ENCODE measurements at regions not wholly inside any gene's neighbourhood (a gene's known extent, or its start where the extent isn't known, plus 50 kb on each side); places are given as distances from the start of the nearest gene placed in this dataset.

DNA sequence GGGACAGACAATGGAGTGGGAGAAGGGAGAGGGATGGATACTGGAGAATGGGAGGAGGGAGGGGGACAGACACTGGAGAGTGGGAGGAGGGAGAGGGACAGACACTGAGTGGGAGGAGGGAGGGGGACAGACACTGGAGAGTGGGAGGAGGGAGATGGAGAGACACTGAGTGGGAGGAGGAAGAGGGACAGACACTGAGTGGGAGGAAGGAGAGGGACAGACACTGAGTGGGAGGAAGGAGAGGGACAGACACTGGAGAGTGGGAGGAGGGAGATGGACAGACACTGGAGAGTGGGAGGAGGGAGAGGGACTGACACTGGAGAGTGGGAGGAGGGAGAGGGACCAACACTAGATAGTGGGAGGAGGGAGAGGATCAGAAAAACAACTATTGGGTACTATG lies 426.7 kb upstream of the PMFBP1 start:
- H3K36me3 ChIP-seq (ENCODE audit: insufficient read depth): no peaks in the 10 kb centered on the region
- no peaks in the 10 kb centered on the region for H3K4me1 ChIP-seq (ENCODE audit: low read depth, poor library complexity, severe bottlenecking)
- no peaks in the 10 kb centered on the region for H4K20me1 ChIP-seq (ENCODE audit: insufficient read depth)
- H3K27ac ChIP-seq: no peak overlapping the region
- H2AFZ ChIP-seq (ENCODE audit: low read depth): no peak overlapping the region
- no peak overlapping the region for H3K4me3 ChIP-seq (IDR thresholded peaks at IDR 0.05; ENCODE audit: insufficient read depth, low read depth, low read length)
- TF ChIP-seq, protein P1, sequence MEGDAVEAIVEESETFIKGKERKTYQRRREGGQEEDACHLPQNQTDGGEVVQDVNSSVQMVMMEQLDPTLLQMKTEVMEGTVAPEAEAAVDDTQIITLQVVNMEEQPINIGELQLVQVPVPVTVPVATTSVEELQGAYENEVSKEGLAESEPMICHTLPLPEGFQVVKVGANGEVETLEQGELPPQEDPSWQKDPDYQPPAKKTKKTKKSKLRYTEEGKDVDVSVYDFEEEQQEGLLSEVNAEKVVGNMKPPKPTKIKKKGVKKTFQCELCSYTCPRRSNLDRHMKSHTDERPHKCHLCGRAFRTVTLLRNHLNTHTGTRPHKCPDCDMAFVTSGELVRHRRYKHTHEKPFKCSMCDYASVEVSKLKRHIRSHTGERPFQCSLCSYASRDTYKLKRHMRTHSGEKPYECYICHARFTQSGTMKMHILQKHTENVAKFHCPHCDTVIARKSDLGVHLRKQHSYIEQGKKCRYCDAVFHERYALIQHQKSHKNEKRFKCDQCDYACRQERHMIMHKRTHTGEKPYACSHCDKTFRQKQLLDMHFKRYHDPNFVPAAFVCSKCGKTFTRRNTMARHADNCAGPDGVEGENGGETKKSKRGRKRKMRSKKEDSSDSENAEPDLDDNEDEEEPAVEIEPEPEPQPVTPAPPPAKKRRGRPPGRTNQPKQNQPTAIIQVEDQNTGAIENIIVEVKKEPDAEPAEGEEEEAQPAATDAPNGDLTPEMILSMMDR (conservative IDR thresholded peaks at IDR 0.05; ENCODE audit: low read depth, low read length): no peak
- no peak overlapping the region for H3K4me2 ChIP-seq
- no peaks in the 10 kb centered on the region for H3K27me3 ChIP-seq (ENCODE audit: insufficient read depth, low read depth)
- H3K9ac ChIP-seq: no peak overlapping the region
- no peaks in the 10 kb centered on the region for H3K79me2 ChIP-seq (ENCODE audit: insufficient read depth, low read depth)

DNA sequence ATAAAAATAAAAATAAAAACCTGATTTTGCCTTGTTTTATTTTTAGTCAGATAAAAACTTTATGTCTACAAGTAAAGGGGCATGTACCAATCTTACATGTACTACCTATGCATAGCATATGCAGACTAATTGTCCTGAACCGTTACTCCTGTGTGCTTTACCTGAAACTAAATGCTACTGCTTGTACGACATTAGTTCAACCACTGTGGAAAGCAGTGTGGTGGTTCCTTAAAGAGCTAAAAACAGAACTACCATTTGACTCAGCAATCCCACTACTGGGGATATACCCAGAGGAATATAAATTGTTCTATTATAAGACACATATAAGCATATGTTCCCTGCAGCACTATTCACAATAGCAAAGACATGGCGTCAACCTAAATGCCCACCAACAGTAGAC lies 426.0 kb upstream of the PMFBP1 start:
- Histone ChIP-seq H3K27me3 (ENCODE audit: insufficient read depth, low read depth) (no peaks in the 10 kb centered on the region), H3K4me1 (ENCODE audit: low read depth, poor library complexity, severe bottlenecking) (no peaks in the 10 kb centered on the region), H3K27ac (no peak overlapping the region), H3K4me2 (no peak overlapping the region), H4K20me1 (ENCODE audit: insufficient read depth) (no peaks in the 10 kb centered on the region), H3K4me3 (IDR thresholded peaks at IDR 0.05; ENCODE audit: insufficient read depth, low read depth, low read length) (no peak overlapping the region), H3K36me3 (ENCODE audit: insufficient read depth) (no peaks in the 10 kb centered on the region), H3K79me2 (ENCODE audit: insufficient read depth, low read depth) (no peaks in the 10 kb centered on the region), H3K9ac (no peak overlapping the region), H2AFZ (ENCODE audit: low read depth) (no peak overlapping the region)
- TF ChIP-seq, protein P1 (conservative IDR thresholded peaks at IDR 0.05; ENCODE audit: low read depth, low read length): no peak

DNA sequence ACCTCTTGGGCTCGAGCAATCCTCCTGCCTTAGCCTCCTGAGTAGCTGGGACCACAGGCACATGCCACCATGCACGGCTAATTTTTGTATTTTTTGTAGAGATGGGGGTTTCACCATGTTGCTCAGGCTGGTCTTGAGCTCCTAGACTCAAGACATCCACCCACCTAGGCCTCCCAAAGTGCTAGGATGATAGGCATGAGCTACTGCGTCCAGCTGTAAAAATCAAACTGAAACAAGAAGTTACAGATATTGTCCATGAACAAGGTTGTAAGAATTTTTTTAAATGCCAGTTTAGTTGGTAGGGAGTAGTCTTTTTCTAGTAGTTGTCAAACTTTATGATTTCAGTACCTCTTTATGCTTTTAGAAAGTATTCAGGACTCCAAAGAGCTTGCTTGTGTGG lies 424.4 kb upstream of the PMFBP1 start:
- Histone ChIP-seq H3K27me3 (ENCODE audit: insufficient read depth, low read depth) (no peaks in the 10 kb centered on the region), H3K4me2 (no peak overlapping the region), H3K4me1 (ENCODE audit: low read depth, poor library complexity, severe bottlenecking) (peaks cover 3% of the 10 kb centered on the region), H3K36me3 (ENCODE audit: insufficient read depth) (no peaks in the 10 kb centered on the region), H2AFZ (ENCODE audit: low read depth) (no peak overlapping the region), H3K9ac (no peak overlapping the region), H4K20me1 (ENCODE audit: insufficient read depth) (no peaks in the 10 kb centered on the region), H3K4me3 (IDR thresholded peaks at IDR 0.05; ENCODE audit: insufficient read depth, low read depth, low read length) (no peak overlapping the region), H3K79me2 (ENCODE audit: insufficient read depth, low read depth) (no peaks in the 10 kb centered on the region), H3K27ac (no peak overlapping the region)
- TF ChIP-seq, protein P1 (conservative IDR thresholded peaks at IDR 0.05; ENCODE audit: low read depth, low read length): no peak

DNA sequence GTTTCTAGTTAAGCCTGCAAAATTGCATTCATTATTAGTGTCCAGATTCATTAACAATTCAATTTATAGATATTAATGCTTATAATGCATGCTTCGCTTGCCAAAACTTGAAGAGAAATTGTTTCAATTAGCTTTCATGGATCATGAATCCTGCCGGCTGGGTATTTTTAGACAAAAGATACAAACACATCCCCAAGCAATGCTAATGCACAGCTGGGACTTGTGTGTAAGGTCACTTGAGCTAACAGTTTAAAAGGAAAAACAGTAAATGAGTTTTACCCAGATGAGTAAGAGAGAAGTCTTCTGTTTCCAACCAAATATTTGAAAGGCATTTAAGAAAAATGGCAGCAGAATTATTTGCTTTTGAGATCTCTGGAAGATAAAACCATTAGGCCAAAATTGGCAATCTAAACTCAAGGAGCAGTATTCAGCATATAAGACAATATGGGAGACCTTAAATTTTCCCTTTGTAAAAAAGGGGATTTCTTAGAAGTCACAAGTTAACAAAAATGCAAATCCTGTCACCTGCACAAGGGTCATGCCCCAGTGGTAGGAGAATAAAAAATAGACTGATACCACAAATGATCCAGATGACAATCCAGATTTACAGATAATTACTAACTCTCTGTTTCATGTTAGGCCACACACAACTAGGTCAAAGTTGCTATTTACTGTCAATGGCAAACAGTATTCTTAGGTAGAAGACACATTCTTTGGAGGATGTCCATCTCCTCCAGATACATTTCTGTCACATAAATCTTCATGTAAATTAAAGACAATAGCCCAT lies 418.4 kb upstream of the PMFBP1 start:
- TF ChIP-seq, protein P1 (conservative IDR thresholded peaks at IDR 0.05; ENCODE audit: low read depth, low read length): no peak
- Histone ChIP-seq H3K36me3 (ENCODE audit: insufficient read depth) (no peaks in the 10 kb centered on the region), H3K27ac (peak overlapping the region; percentile 8; the same call in 1 of the 2 replicates), H4K20me1 (ENCODE audit: insufficient read depth) (no peaks in the 10 kb centered on the region), H3K4me3 (IDR thresholded peaks at IDR 0.05; ENCODE audit: insufficient read depth, low read depth, low read length) (no peak overlapping the region), H2AFZ (ENCODE audit: low read depth) (no peak overlapping the region), H3K27me3 (ENCODE audit: insufficient read depth, low read depth) (no peaks in the 10 kb centered on the region; the same call in 1 of the 2 replicates), H3K4me1 (ENCODE audit: low read depth, poor library complexity, severe bottlenecking) (peaks cover 26% of the 10 kb centered on the region), H3K4me2 (peak overlapping the region; percentile 63), H3K9ac (no peak overlapping the region), H3K79me2 (ENCODE audit: insufficient read depth, low read depth) (no peaks in the 10 kb centered on the region)
